ENCODE measurements at regions not wholly inside any gene's neighbourhood (a gene's known extent, or its start where the extent isn't known, plus 50 kb on each side); places are given as distances from the start of the nearest gene placed in this dataset.

GRCh38 chr13:80009760-80010159, 331.2 kb downstream of the SPRY2 start:
- Histone ChIP-seq H3K27ac (ENCODE audit: low read depth, low read length) (no peak overlapping the region), H3K36me3 (ENCODE audit: control insufficient read depth, insufficient read depth, low read length) (no peaks in the 10 kb centered on the region), H3K27me3 (ENCODE audit: control insufficient read depth, insufficient read depth, low read length, poor library complexity, severe bottlenecking) (no peaks in the 10 kb centered on the region), H3K4me1 (ENCODE audit: control insufficient read depth, insufficient read depth, low read length) (peaks cover 3% of the 10 kb centered on the region), H3K4me3 (ENCODE audit: low read length) (no peak overlapping the region), H3K9me3 (ENCODE audit: control insufficient read depth, low read length) (peaks cover 5% of the 10 kb centered on the region), H3K9ac (ENCODE audit: extremely low read depth, low read length, poor library complexity, severe bottlenecking) (no peak overlapping the region)
- no peak for TF ChIP-seq CTCF (conservative IDR thresholded peaks at IDR 0.05)
- Mint-ChIP-seq H3K4me1 (peaks cover 12% of the 10 kb centered on the region), H3K27ac (no peak overlapping the region), H3K27me3 (ENCODE audit: insufficient read depth) (no peaks in the 10 kb centered on the region), H3K9me3 (no peaks in the 10 kb centered on the region), H3K4me3 (no peak overlapping the region), H3K36me3 (ENCODE audit: low read depth) (no peaks in the 10 kb centered on the region)
- DNase-seq: no peak

DNA sequence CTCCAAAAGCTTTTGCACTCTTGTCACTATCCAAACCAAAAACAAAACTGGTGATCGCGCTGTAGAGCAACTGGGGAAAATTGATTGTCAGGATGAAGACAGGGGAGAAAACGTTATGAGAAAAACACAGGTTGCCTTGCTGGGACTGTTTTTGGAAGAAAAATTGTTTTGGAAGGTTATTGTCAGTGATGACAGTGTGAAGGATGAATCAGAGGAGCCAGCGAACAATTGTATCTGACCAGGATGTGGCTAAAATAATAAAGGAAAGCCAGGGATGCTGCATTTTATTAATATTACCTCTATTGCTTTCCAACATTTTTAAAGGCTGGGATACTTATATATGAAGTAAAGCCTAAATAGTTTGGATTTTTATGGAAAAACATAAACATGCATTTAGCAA, 334.0 kb downstream of the SPRY2 start:
- TF ChIP-seq CTCF (conservative IDR thresholded peaks at IDR 0.05): no peak
- H3K4me3 ChIP-seq (ENCODE audit: low read length): no peak overlapping the region
- H3K27ac Mint-ChIP-seq: no peak overlapping the region
- H3K4me1 Mint-ChIP-seq: peaks cover 9% of the 10 kb centered on the region
- no peaks in the 10 kb centered on the region for H3K36me3 ChIP-seq (ENCODE audit: control insufficient read depth, insufficient read depth, low read length)
- 57 to 97% methylated on average over 1 to 4 of the region's 4 CpGs for WGBS, 2 experiments (ENCODE audit: insufficient coverage in 1 of 2, insufficient read length in 1 of 2)
- H3K27me3 Mint-ChIP-seq (ENCODE audit: insufficient read depth): no peaks in the 10 kb centered on the region
- H3K36me3 Mint-ChIP-seq (ENCODE audit: low read depth): no peaks in the 10 kb centered on the region
- no peaks in the 10 kb centered on the region for H3K9me3 ChIP-seq (ENCODE audit: control insufficient read depth, low read length)
- H3K4me3 Mint-ChIP-seq: no peak overlapping the region
- H3K9me3 Mint-ChIP-seq: no peaks in the 10 kb centered on the region
- no peak overlapping the region for H3K27ac ChIP-seq (ENCODE audit: low read depth, low read length)
- no peaks in the 10 kb centered on the region for H3K27me3 ChIP-seq (ENCODE audit: control insufficient read depth, insufficient read depth, low read length, poor library complexity, severe bottlenecking)
- no peak for DNase-seq
- H3K4me1 ChIP-seq (ENCODE audit: control insufficient read depth, insufficient read depth, low read length): no peaks in the 10 kb centered on the region
- H3K9ac ChIP-seq (ENCODE audit: extremely low read depth, low read length, poor library complexity, severe bottlenecking): no peak overlapping the region

- TF ChIP-seq CTCF (conservative IDR thresholded peaks at IDR 0.05): no peak
Measured at GRCh38 chr13:80001510-80001842, 339.4 kb downstream of the SPRY2 start.

More at GRCh38 chr13:80001510-80001842, 339.4 kb downstream of the SPRY2 start:
- Mint-ChIP-seq H3K4me1 (peaks cover 4% of the 10 kb centered on the region), H3K27ac (no peak overlapping the region), H3K36me3 (ENCODE audit: low read depth) (no peaks in the 10 kb centered on the region), H3K4me3 (no peak overlapping the region), H3K9me3 (no peaks in the 10 kb centered on the region), H3K27me3 (ENCODE audit: insufficient read depth) (no peaks in the 10 kb centered on the region)
- Histone ChIP-seq H3K9ac (ENCODE audit: extremely low read depth, low read length, poor library complexity, severe bottlenecking) (no peak overlapping the region), H3K4me3 (ENCODE audit: low read length) (no peak overlapping the region), H3K9me3 (ENCODE audit: control insufficient read depth, low read length) (no peaks in the 10 kb centered on the region), H3K27ac (ENCODE audit: low read depth, low read length) (no peak overlapping the region), H3K27me3 (ENCODE audit: control insufficient read depth, insufficient read depth, low read length, poor library complexity, severe bottlenecking) (no peaks in the 10 kb centered on the region), H3K36me3 (ENCODE audit: control insufficient read depth, insufficient read depth, low read length) (no peaks in the 10 kb centered on the region), H3K4me1 (ENCODE audit: control insufficient read depth, insufficient read depth, low read length) (no peaks in the 10 kb centered on the region)
- no peak for DNase-seq
